GM12878 (cell line): ENCODE measurements at regions not wholly inside any gene's neighbourhood (a gene's known extent, or its start where the extent isn't known, plus 50 kb on each side); places are given as distances from the start of the nearest gene placed in this dataset.

Source experiments
- ATAC-seq: fragments of 200-7000 bp; cut with Tn5 transposase; 3 replicates; pipeline ENCODE4 v1.9.1; 2020; ENCODE audit warnings: mild to moderate bottlenecking, moderate library complexity
- BruUV-seq: library from RNA; stranded (reverse); fragments of 400-500 nt; replicated peaks from 2 replicates; lab custom pipeline; 2021; lab: Mats Ljungman, UMichigan
- CTCF ChIA-PET: fragments of 300-600 bp; sonication (Branson Sonifier 250); formaldehyde crosslinking; extraction: SDS; loops from one replicate; lab custom pipeline; 2021; ENCODE audit warnings: inconsistent platforms; lab: Yijun Ruan, JAX
- POLR2A ChIA-PET: fragments of 350-600 bp; formaldehyde crosslinking; extraction: SDS; loops from one replicate; lab custom pipeline; 2021; ENCODE audit warnings: inconsistent platforms; lab: Charles Lee
- RAD21 ChIA-PET: fragments of 300-600 bp; sonication (Branson Sonifier 250); formaldehyde crosslinking; loops from one replicate; lab custom pipeline; 2023; ENCODE audit warnings: antibody characterized with exemption; ENCODE audit not compliant: unreplicated experiment; lab: Charles Lee
- SMC1A ChIA-PET: fragments of 300-600 bp; sonication (Branson Sonifier 250); formaldehyde crosslinking; loops from one replicate; lab custom pipeline; 2023; ENCODE audit not compliant: unreplicated experiment, uncharacterized antibody; lab: Charles Lee
- DNase-seq: peaks from one replicate; pipeline ENCODE4 v3.0.0-alpha.2; 2011; ENCODE audit warnings: low read depth, low spot score
- FAIRE-seq: peaks from 3 replicates; lab custom pipeline; 2011; peaks lifted over from hg19 to GRCh38; lab: Jason Lieb, UNC
- H2AFZ ChIP-seq: 2 replicates; pipeline ENCODE4 v1.6.0; 2011; ENCODE audit warnings: low read depth, low read length, control low read depth; ENCODE audit not compliant: control insufficient read depth
- H3K27ac ChIP-seq: 2 replicates; pipeline ENCODE4 v1.5.1; 2011; ENCODE audit warnings: control low read depth; ENCODE audit not compliant: control insufficient read depth, insufficient read depth
- H3K27me3 ChIP-seq, 2 experiments: replicated peaks in 1 of 2; 2 replicates each; pipeline versions ENCODE4 v1.6.0 to v1.6.1; 2011; ENCODE audit warnings: low read length in 1 of 2; ENCODE audit not compliant: control insufficient read depth in 2 of 2, insufficient read depth in 2 of 2
- H3K36me3 ChIP-seq, 2 experiments: 2 replicates each; pipeline ENCODE4 v1.5.1; 2011; ENCODE audit warnings: low read length in 1 of 2; ENCODE audit not compliant: control insufficient read depth in 2 of 2, insufficient read depth in 2 of 2
- H3K4me1 ChIP-seq: 2 replicates; pipeline ENCODE4 v1.6.1; 2011; ENCODE audit warnings: mild to moderate bottlenecking, low read length, moderate library complexity, mixed read lengths; ENCODE audit not compliant: control insufficient read depth, insufficient read depth
- H3K4me2 ChIP-seq: 2 replicates; pipeline ENCODE4 v1.6.0; 2011; ENCODE audit warnings: control low read depth; ENCODE audit not compliant: control insufficient read depth, insufficient read depth
- H3K4me3 ChIP-seq: fragments of 200-600 bp; sonication (generic); 2 replicates; pipeline ENCODE4 v1.5.1; 2016
- H3K79me2 ChIP-seq: 2 replicates; pipeline ENCODE4 v1.6.0; 2011; ENCODE audit warnings: low read length; ENCODE audit not compliant: control insufficient read depth, insufficient read depth
- H3K9ac ChIP-seq: 2 replicates; pipeline ENCODE4 v1.8.0; 2011; ENCODE audit warnings: low read length, control low read depth, mixed read lengths; ENCODE audit not compliant: control insufficient read depth, insufficient read depth
- H3K9me3 ChIP-seq: replicated peaks from 3 replicates; pipeline ENCODE4 v1.5.1; 2011; ENCODE audit warnings: mild to moderate bottlenecking, low read length; ENCODE audit not compliant: control insufficient read depth, insufficient read depth
- H4K20me1 ChIP-seq: 2 replicates; pipeline ENCODE4 v1.6.0; 2011; ENCODE audit not compliant: control insufficient read depth, insufficient read depth
- ATF7 ChIP-seq: fragments of 450-650 bp; IDR thresholded peaks from 2 replicates; pipeline ENCODE4 v1.6.1; 2016; ENCODE audit warnings: low read depth, mild to moderate bottlenecking
- CBFB ChIP-seq: IDR thresholded peaks from 2 replicates; pipeline ENCODE4 v1.6.1; 2016; ENCODE audit warnings: antibody characterized with exemption, low read depth
- CHD2 ChIP-seq: IDR thresholded peaks from 2 replicates; pipeline ENCODE4 v1.6.1; 2011; ENCODE audit warnings: low read depth, low read length, improper control_type of control experiment, borderline replicate concordance
- CREM ChIP-seq: IDR thresholded peaks from 2 replicates; pipeline ENCODE4 v1.6.1; 2014; ENCODE audit warnings: antibody characterized with exemption, low read depth
- FOXM1 ChIP-seq: IDR thresholded peaks from 2 replicates; pipeline ENCODE4 v1.6.1; 2012; ENCODE audit warnings: low read depth, mild to moderate bottlenecking, inconsistent platforms, low read length, moderate library complexity
- GABPA ChIP-seq: IDR thresholded peaks from 2 replicates; pipeline ENCODE4 v1.6.1; 2014; ENCODE audit warnings: antibody characterized with exemption, low read depth, mild to moderate bottlenecking, inconsistent platforms
- KAT2A ChIP-seq: conservative IDR thresholded peaks from 2 replicates; pipeline ENCODE4 v1.6.1; 2011; ENCODE audit warnings: low read depth, low read length; ENCODE audit not compliant: control insufficient read depth
- MEF2A ChIP-seq: IDR thresholded peaks from 2 replicates; pipeline ENCODE4 v1.6.1; 2011; ENCODE audit warnings: low read depth, mild to moderate bottlenecking, low read length, moderate library complexity; ENCODE audit not compliant: insufficient read depth
- NBN ChIP-seq: fragments of 450-650 bp; IDR thresholded peaks from 2 replicates; pipeline ENCODE4 v1.6.1; 2016
- NFXL1 ChIP-seq: fragments of 450-650 bp; IDR thresholded peaks from 2 replicates; pipeline ENCODE4 v1.6.1; 2017; ENCODE audit warnings: antibody characterized with exemption, mild to moderate bottlenecking, borderline replicate concordance
- NFYA ChIP-seq: IDR thresholded peaks from 2 replicates; pipeline ENCODE4 v1.6.1; 2011; ENCODE audit warnings: low read depth, mild to moderate bottlenecking, low read length, improper control_type of control experiment, borderline replicate concordance
- NFYB ChIP-seq: IDR thresholded peaks from 2 replicates; pipeline ENCODE4 v1.6.1; 2011; ENCODE audit warnings: low read depth, mild to moderate bottlenecking, low read length, improper control_type of control experiment, moderate library complexity; ENCODE audit not compliant: insufficient read depth
- RB1 ChIP-seq: fragments of 450-650 bp; formaldehyde crosslinking; IDR thresholded peaks from 2 replicates; pipeline ENCODE4 v1.6.1; 2017; ENCODE audit warnings: mild to moderate bottlenecking, borderline replicate concordance
- SPI1 ChIP-seq: IDR thresholded peaks from 2 replicates; pipeline ENCODE4 v1.6.1; 2011; ENCODE audit warnings: low read depth, mild to moderate bottlenecking, low read length, moderate library complexity, borderline replicate concordance; ENCODE audit not compliant: insufficient read depth
- SUPT20H ChIP-seq: IDR thresholded peaks from 2 replicates; pipeline ENCODE4 v1.6.1; 2011; ENCODE audit warnings: low read depth, mild to moderate bottlenecking, low read length, moderate library complexity, borderline replicate concordance; ENCODE audit not compliant: control insufficient read depth
- ZNF217 ChIP-seq: fragments of 450-650 bp; IDR thresholded peaks from 2 replicates; pipeline ENCODE4 v1.6.1; 2017; ENCODE audit warnings: antibody characterized with exemption, mild to moderate bottlenecking
- WGBS: methylation state at CpG from one replicate; pipeline ENCODE4 v1.1.6; 2016; ENCODE audit warnings: low lambda C conversion rate; ENCODE audit not compliant: insufficient replicate concordance, insufficient coverage; ENCODE audit errors: missing lambda C conversion rate; 5-methylcytosine and 5-hydroxymethylcytosine counted together
- in situ Hi-C: fragments of 300-500 bp; cut with MboI; formaldehyde crosslinking; loops from 9 replicates; pipeline ENCODE4 v1.14.3; 2018; ENCODE audit warnings: mixed read lengths
- intact Hi-C: fragments of 100-400 bp; cut with micrococcal nuclease; formaldehyde crosslinking; loops from one replicate; pipeline ENCODE4 v1.14.2; 2022; ENCODE audit not compliant: unreplicated experiment

- POLR2A ChIA-PET, result no interaction called here
- no peak for FAIRE-seq
Observed at GRCh38 chr6:159631886-159632285, 61.2 kb downstream of the SOD2 start.

GRCh38 chr6:159627939-159628338 lies 65.1 kb downstream of the SOD2 start:
- Histone ChIP-seq H3K4me3 (no peak overlapping the region), H3K27me3 (no peaks in the 10 kb centered on the region), H3K27ac (no peak overlapping the region), H3K4me2 (no peak overlapping the region), H4K20me1 (no peaks in the 10 kb centered on the region), H3K9me3 (no peaks in the 10 kb centered on the region), H3K79me2 (no peaks in the 10 kb centered on the region), H3K36me3 (no peaks in the 10 kb centered on the region), H2AFZ (no peak overlapping the region), H3K9ac (no peak overlapping the region), H3K4me1 (no peaks in the 10 kb centered on the region)
- ATAC-seq, result no peak
- in situ Hi-C loops (no loop called here), intact Hi-C loops (no loop called here)
- POLR2A ChIA-PET, result no interaction called here
- FAIRE-seq, result no peak
- 50% methylated on average over 2 of the region's 2 CpGs for WGBS
- no TSS peak for BruUV-seq
- DNase-seq, result no peak
- SMC1A ChIA-PET, result no interaction called here
- RAD21 ChIA-PET, result no interaction called here
- TF ChIP-seq SPI1, result no peak
- no peak for TF ChIP-seq GABPA
- TF ChIP-seq CHD2, result no peak
- TF ChIP-seq ATF7, result no peak
- no peak for TF ChIP-seq NFYB
- no peak for TF ChIP-seq NFYA
- TF ChIP-seq MEF2A, result no peak
- TF ChIP-seq ZNF217, result no peak
- TF ChIP-seq SUPT20H, result no peak
- TF ChIP-seq KAT2A, result no peak
- no peak for TF ChIP-seq CBFB
- CTCF ChIA-PET, result no interaction called here

More at GRCh38 chr6:159631886-159632285, 61.2 kb downstream of the SOD2 start:
- RAD21 ChIA-PET, result no interaction called here
- CTCF ChIA-PET, result interaction anchor here (9.1 kb wide), 1 partner anchor 25 kb away, joined by 121 read pairs; no protein-coding TSS in a partner anchor
- H3K79me2 ChIP-seq, result no peaks in the 10 kb centered on the region
- no peaks in the 10 kb centered on the region for H3K36me3 ChIP-seq
- no peak overlapping the region for H2AFZ ChIP-seq
- H3K4me3 ChIP-seq, result no peak overlapping the region
- intact Hi-C loops, result no loop called here
- in situ Hi-C loops, result no loop called here
- WGBS, result 50% methylated on average over 5 of the region's 5 CpGs
- H3K9ac ChIP-seq, result no peak overlapping the region
- no peak overlapping the region for H3K27ac ChIP-seq
- no peak overlapping the region for H3K4me2 ChIP-seq
- H3K27me3 ChIP-seq, result no peaks in the 10 kb centered on the region
- SMC1A ChIA-PET, result interaction anchor here (1.5 to 2.3 kb wide), 2 partner anchors 9 kb away, joined by 3 to 7 read pairs; no protein-coding TSS in a partner anchor
- DNase-seq (no peak), ATAC-seq (no peak)
- BruUV-seq, result no TSS peak
- no peaks in the 10 kb centered on the region for H3K9me3 ChIP-seq
- no peaks in the 10 kb centered on the region for H3K4me1 ChIP-seq
- H4K20me1 ChIP-seq, result no peaks in the 10 kb centered on the region
- TF ChIP-seq NFXL1, result no peak
- TF ChIP-seq NBN, result no peak
- no peak for TF ChIP-seq RB1
- no peak for TF ChIP-seq FOXM1
- TF ChIP-seq CREM, result no peak
